KOPT-K1 (cell line): ENCODE measurements at regions not wholly inside any gene's neighbourhood (a gene's known extent, or its start where the extent isn't known, plus 50 kb on each side); places are given as distances from the start of the nearest gene placed in this dataset.
A peak's percentile ranks its signal among the peaks of the same experiment; 100 is the strongest.

Source experiments
- H3K27ac ChIP-seq: fragments of 200-600 bp; sonication (generic); 2 replicates; pipeline ENCODE4 v1.5.1; 2016; ENCODE audit warnings: antibody characterized with exemption, mild to moderate bottlenecking, low read depth, low read length; ENCODE audit not compliant: poor library complexity, severe bottlenecking
- H3K36me3 ChIP-seq: fragments of 200-600 bp; sonication (generic); 2 replicates; pipeline ENCODE4 v1.5.1; 2017; ENCODE audit warnings: antibody characterized with exemption, mild to moderate bottlenecking, low read length, moderate library complexity; ENCODE audit not compliant: insufficient read depth
- H3K9me3 ChIP-seq: fragments of 200-600 bp; sonication (generic); 2 replicates; pipeline ENCODE4 v1.5.1; 2017; ENCODE audit warnings: antibody characterized with exemption, low read length, mild to moderate bottlenecking; ENCODE audit not compliant: insufficient read depth, poor library complexity, severe bottlenecking

GRCh38 chr17:77449908-77450741 is 309.4 kb downstream of the SEC14L1 start:
- no peaks in the 10 kb centered on the region for H3K9me3 ChIP-seq
- H3K36me3 ChIP-seq, result peaks cover 11% of the 10 kb centered on the region
- H3K27ac ChIP-seq, result peak overlapping the region; percentile 96

- H3K27ac ChIP-seq, result peak overlapping the region; percentile 96
- no peaks in the 10 kb centered on the region for H3K9me3 ChIP-seq
- H3K36me3 ChIP-seq, result peaks cover 18% of the 10 kb centered on the region
These were observed 310.0 kb downstream of the SEC14L1 start for GRCh38 chr17:77450742-77451244.

GRCh38 chr17:77451245-77451893 is 310.6 kb downstream of the SEC14L1 start:
- Histone ChIP-seq H3K36me3 (peaks cover 21% of the 10 kb centered on the region), H3K27ac (peak overlapping the region; percentile 96), H3K9me3 (no peaks in the 10 kb centered on the region)

- Histone ChIP-seq H3K27ac (peak overlapping the region; percentile 96), H3K9me3 (no peaks in the 10 kb centered on the region), H3K36me3 (peaks cover 30% of the 10 kb centered on the region)
These were observed 311.4 kb downstream of the SEC14L1 start for GRCh38 chr17:77451894-77452852.

- peak overlapping the region; percentile 96 for H3K27ac ChIP-seq
- no peaks in the 10 kb centered on the region for H3K9me3 ChIP-seq
- H3K36me3 ChIP-seq, result peaks cover 44% of the 10 kb centered on the region
These were observed 313.0 kb downstream of the SEC14L1 start for GRCh38 chr17:77453613-77454241.

- H3K27ac ChIP-seq, result peak overlapping the region; percentile 96
- H3K9me3 ChIP-seq, result no peaks in the 10 kb centered on the region
- peaks cover 45% of the 10 kb centered on the region for H3K36me3 ChIP-seq
These were observed 313.7 kb downstream of the SEC14L1 start for GRCh38 chr17:77454242-77455095.

GRCh38 chr17:77455111-77455890 is 314.5 kb downstream of the SEC14L1 start:
- peaks cover 45% of the 10 kb centered on the region for H3K36me3 ChIP-seq
- no peaks in the 10 kb centered on the region for H3K9me3 ChIP-seq
- H3K27ac ChIP-seq, result peak overlapping the region; percentile 96

- Histone ChIP-seq H3K9me3 (no peaks in the 10 kb centered on the region), H3K36me3 (peaks cover 45% of the 10 kb centered on the region), H3K27ac (peak overlapping the region; percentile 96)
These were observed 315.1 kb downstream of the SEC14L1 start for GRCh38 chr17:77455891-77456260.

- no peaks in the 10 kb centered on the region for H3K9me3 ChIP-seq
- H3K27ac ChIP-seq, result peak overlapping the region; percentile 96
- peaks cover 45% of the 10 kb centered on the region for H3K36me3 ChIP-seq
These were observed 315.6 kb downstream of the SEC14L1 start for GRCh38 chr17:77456271-77456950.

GRCh38 chr17:77456951-77457548 is 316.3 kb downstream of the SEC14L1 start:
- peaks cover 45% of the 10 kb centered on the region for H3K36me3 ChIP-seq
- no peaks in the 10 kb centered on the region for H3K9me3 ChIP-seq

GRCh38 chr17:77457572-77458201 is 316.9 kb downstream of the SEC14L1 start:
- Histone ChIP-seq H3K9me3 (no peaks in the 10 kb centered on the region), H3K27ac (peak overlapping the region; percentile 96), H3K36me3 (peaks cover 47% of the 10 kb centered on the region)

More at GRCh38 chr17:77456951-77457548, 316.3 kb downstream of the SEC14L1 start:
- peak overlapping the region; percentile 96 for H3K27ac ChIP-seq
